ENCODE measurements at regions not wholly inside any gene's neighbourhood (a gene's known extent, or its start where the extent isn't known, plus 50 kb on each side); places are given as distances from the start of the nearest gene placed in this dataset.

GRCh38 chr6:100311707-100312251 lies 152.9 kb downstream of the SIM1 start:
- Histone ChIP-seq H2AFZ (ENCODE audit: low read depth) (no peak overlapping the region), H3K4me3 (IDR thresholded peaks at IDR 0.05; ENCODE audit: insufficient read depth, low read depth, low read length) (no peak overlapping the region), H3K36me3 (ENCODE audit: insufficient read depth) (no peaks in the 10 kb centered on the region), H3K27ac (no peak overlapping the region), H3K79me2 (ENCODE audit: insufficient read depth, low read depth) (no peaks in the 10 kb centered on the region), H3K27me3 (ENCODE audit: insufficient read depth, low read depth) (no peaks in the 10 kb centered on the region), H3K4me1 (ENCODE audit: low read depth, poor library complexity, severe bottlenecking) (no peaks in the 10 kb centered on the region), H3K4me2 (no peak overlapping the region), H4K20me1 (ENCODE audit: insufficient read depth) (no peaks in the 10 kb centered on the region), H3K9ac (no peak overlapping the region)
- no peak for TF ChIP-seq CTCF (conservative IDR thresholded peaks at IDR 0.05; ENCODE audit: low read depth, low read length)

DNA sequence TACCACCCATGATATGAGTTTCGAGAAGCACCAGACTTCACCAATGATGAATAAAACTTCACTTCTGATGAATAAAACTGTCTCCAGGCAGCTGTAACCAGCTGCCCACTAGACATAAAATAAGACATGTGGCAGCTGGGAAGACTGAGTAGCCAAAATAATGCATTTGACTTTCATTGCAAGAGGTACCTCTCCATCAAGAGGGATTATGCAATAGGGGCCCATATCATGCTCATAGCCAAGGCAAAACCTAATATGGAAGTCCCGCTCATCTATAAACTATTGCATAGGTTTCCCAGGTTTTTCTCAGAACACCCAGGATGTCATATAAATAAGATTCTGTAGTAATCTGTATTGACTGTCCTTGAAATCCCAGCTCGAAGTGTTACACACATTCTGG lies 155.5 kb downstream of the SIM1 start:
- no peak for TF ChIP-seq CTCF (conservative IDR thresholded peaks at IDR 0.05; ENCODE audit: low read depth, low read length)
- Histone ChIP-seq H4K20me1 (ENCODE audit: insufficient read depth) (no peaks in the 10 kb centered on the region), H3K4me2 (no peak overlapping the region), H3K4me3 (IDR thresholded peaks at IDR 0.05; ENCODE audit: insufficient read depth, low read depth, low read length) (no peak overlapping the region), H3K79me2 (ENCODE audit: insufficient read depth, low read depth) (no peaks in the 10 kb centered on the region), H2AFZ (ENCODE audit: low read depth) (no peak overlapping the region), H3K36me3 (ENCODE audit: insufficient read depth) (no peaks in the 10 kb centered on the region), H3K9ac (no peak overlapping the region), H3K4me1 (ENCODE audit: low read depth, poor library complexity, severe bottlenecking) (peaks cover 16% of the 10 kb centered on the region), H3K27me3 (ENCODE audit: insufficient read depth, low read depth) (no peaks in the 10 kb centered on the region), H3K27ac (no peak overlapping the region)

- Histone ChIP-seq H3K4me1 (ENCODE audit: low read depth, poor library complexity, severe bottlenecking) (peaks cover 16% of the 10 kb centered on the region), H2AFZ (ENCODE audit: low read depth) (no peak overlapping the region)
These were observed 157.2 kb downstream of the SIM1 start for GRCh38 chr6:100307561-100307960.

DNA sequence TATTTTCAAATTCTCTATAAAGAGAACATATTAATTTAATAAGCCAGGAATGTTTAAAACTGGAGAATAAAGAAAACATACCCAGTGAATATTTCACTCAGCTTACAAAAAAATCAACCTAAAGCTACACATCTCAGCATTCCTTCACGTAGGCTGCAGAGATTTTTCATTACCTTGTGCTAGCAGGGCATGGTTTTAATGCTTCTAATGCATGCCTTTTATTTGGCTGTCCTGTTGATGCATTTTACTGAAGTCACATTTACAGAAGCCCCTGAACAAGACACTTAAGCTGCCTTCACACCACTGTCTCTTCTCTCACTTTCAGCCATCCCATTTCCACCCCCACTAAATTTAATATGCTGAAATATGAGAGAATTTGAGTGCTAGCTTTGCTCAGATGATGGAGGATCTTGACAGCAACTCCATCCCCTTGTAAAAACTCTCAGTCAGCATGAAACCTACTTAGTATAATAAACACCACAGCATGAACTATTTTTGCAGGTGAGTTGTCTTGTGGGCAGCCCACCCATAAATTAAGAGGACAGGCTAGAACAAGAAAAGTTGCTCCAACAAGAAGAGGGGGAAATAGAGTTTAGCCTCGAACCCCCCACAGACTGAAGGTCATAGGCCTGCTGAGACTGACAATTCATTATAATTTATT lies 159.4 kb downstream of the SIM1 start:
- no peak for TF ChIP-seq CTCF (conservative IDR thresholded peaks at IDR 0.05; ENCODE audit: low read depth, low read length)
- Histone ChIP-seq H2AFZ (ENCODE audit: low read depth) (no peak overlapping the region), H3K9ac (no peak overlapping the region), H3K4me1 (ENCODE audit: low read depth, poor library complexity, severe bottlenecking) (peaks cover 16% of the 10 kb centered on the region), H4K20me1 (ENCODE audit: insufficient read depth) (no peaks in the 10 kb centered on the region), H3K27me3 (ENCODE audit: insufficient read depth, low read depth) (no peaks in the 10 kb centered on the region), H3K4me3 (IDR thresholded peaks at IDR 0.05; ENCODE audit: insufficient read depth, low read depth, low read length) (no peak overlapping the region), H3K4me2 (no peak overlapping the region), H3K27ac (no peak overlapping the region), H3K36me3 (ENCODE audit: insufficient read depth) (no peaks in the 10 kb centered on the region), H3K79me2 (ENCODE audit: insufficient read depth, low read depth) (no peaks in the 10 kb centered on the region)

More at GRCh38 chr6:100307561-100307960, 157.2 kb downstream of the SIM1 start:
- H3K79me2 ChIP-seq (ENCODE audit: insufficient read depth, low read depth): no peaks in the 10 kb centered on the region
- no peak overlapping the region for H3K9ac ChIP-seq
- H3K4me3 ChIP-seq (IDR thresholded peaks at IDR 0.05; ENCODE audit: insufficient read depth, low read depth, low read length): no peak overlapping the region
- H4K20me1 ChIP-seq (ENCODE audit: insufficient read depth): no peaks in the 10 kb centered on the region
- no peak for TF ChIP-seq CTCF (conservative IDR thresholded peaks at IDR 0.05; ENCODE audit: low read depth, low read length)
- no peaks in the 10 kb centered on the region for H3K36me3 ChIP-seq (ENCODE audit: insufficient read depth)
- H3K27ac ChIP-seq: no peak overlapping the region
- H3K4me2 ChIP-seq: no peak overlapping the region
- no peaks in the 10 kb centered on the region for H3K27me3 ChIP-seq (ENCODE audit: insufficient read depth, low read depth)

Data from KMS-11 (cell line).